Right renal pelvis (tissue), 4 donors: ENCODE measurements at regions not wholly inside any gene's neighbourhood (a gene's known extent, or its start where the extent isn't known, plus 50 kb on each side); places are given as distances from the start of the nearest gene placed in this dataset.
"Not testable (repeated sequence)": the region's sequence is repeated elsewhere in the genome, so short reads cannot be mapped to it uniquely, and the experiment has no call there.

Experiments
- DNase-seq, 4 donors: peaks; one replicate each; pipeline ENCODE4 v3.0.0-alpha.2; 2013; ENCODE audit warnings: low read depth in 4 of 4, low spot score in 3 of 4, missing footprints in 1 of 4

- no peak for DNase-seq
Measured at GRCh38 chr3:28019740-28020139, 221.7 kb upstream of the CMC1 start.

DNA sequence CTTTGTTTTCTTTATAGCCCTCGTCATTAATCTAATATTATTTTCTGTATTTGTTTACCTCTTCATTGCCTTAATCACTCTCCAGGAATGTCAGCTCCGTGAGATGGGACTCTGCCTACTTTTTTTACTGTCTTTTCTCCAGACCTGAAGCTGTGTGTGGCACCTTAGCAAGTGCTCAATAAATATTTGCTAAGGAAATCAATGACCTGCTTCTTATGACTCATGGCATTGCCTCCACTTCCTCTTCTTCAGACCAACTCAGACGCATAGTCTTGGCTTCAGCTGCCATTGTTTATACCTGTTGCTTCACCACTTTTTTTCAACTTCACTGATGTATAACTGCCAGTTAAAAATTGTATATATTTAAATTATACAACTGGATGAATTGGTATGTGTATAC is 218.5 kb upstream of the CMC1 start:
- no peak for DNase-seq

DNA sequence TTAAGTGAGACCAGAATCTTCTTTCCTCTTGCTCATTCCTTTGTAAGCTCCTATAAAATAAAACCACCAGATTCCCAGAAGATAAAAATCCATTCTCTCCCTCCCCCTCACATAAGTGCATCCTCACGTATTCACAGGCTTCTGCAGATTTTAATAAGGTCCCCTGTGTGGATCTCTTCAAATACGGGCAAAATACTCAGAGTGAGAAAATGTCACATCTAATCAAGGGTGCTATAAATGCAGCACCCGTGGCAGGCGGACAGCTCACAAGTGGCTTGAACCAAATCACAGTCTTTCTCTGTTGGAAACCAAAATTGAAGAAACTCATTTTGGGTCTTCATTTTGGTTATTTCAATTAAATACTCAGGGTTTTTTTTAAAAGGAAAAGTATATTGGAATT is 212.9 kb upstream of the CMC1 start:
- no peak for DNase-seq

GRCh38 chr3:28033059-28033784 is 208.2 kb upstream of the CMC1 start:
- DNase-seq, result no peak

DNA sequence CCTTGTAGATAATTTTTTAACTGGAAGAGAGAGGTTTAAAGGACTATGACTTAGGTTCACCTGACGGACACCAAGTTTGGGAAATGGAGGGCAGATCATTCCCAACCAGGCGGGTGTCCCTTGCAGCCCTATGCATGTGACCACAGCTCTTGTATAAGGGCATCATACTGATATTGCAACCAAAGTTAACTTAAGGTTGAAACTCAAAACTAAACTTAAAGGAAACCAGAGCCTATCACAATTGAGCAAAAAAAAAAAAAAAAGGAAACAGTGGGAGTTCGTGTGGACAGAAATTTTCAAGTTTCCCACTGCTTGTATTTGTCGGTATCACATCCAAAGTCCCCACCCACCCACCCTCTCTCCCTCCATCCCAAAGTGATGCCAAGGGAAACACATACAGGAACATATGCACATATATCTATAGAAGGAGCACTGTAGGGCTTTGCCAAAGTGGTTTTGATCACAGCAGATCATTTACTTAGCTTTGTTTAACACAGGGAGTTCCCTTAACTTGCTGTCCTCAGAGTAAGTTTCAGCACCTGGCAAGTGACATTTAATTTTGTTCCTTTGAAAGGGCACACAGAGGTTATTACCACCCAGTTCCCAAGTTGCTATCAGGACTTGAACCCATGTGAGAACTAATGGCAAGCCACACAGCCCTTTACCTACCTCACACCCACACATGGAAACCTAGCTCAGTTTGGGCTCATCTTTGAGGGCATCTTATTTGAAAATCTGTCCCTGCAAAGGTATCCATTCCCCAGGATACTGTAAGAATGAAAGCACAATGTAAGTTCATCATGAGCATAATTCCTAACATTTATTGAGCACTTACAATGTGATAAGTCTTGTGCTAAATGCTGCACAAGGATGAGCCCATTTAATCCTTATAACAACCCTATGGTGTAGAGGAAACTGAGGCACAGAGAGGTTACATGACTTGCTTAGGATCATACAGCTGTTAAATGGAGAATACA is 204.5 kb upstream of the CMC1 start:
- no peak for DNase-seq

DNA sequence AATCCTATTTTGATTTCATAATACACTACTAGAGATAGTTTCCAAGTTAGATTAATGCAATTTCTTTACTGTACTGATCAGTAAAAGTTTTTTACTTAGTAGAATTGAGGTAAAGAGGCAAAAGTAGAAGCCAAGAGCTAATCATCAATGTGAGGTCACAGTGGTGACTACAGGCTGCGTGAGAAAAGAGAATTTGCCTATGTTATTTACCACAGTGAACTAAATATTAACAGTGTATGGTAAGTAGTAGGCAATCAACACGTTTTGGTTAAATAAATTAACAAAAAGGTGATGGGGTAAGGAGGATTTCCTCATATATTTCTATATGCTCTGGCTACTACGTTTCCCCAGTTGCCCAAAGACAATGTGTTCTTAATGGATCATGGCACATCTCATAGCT is 202.2 kb upstream of the CMC1 start:
- no peak for DNase-seq

GRCh38 chr3:28039829-28040228 is 201.6 kb upstream of the CMC1 start:
- DNase-seq, result no peak

- no peak for DNase-seq
Measured at GRCh38 chr3:28042095-28042635, 199.3 kb upstream of the CMC1 start.

DNA sequence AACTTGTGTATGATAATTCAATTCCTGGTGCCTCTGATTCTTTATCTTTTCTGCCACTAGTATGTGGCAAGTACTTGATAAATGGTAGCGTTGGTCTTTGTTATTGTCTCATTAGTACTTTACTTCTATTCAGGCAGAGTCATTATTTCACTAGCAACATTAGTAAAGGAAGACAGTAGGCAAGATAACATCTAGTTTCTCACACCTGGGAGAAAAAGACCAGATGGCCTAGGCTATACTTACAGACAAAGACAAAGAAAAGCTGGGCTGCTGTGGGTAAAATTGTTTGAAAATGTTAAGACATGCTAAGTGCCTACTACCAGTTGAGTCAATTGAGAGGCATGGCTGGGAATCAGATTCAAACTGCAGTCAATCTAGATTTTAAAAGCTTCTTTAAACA is 198.7 kb upstream of the CMC1 start:
- no peak for DNase-seq

- DNase-seq, result no peak
Measured at GRCh38 chr3:28050120-28050519, 191.3 kb upstream of the CMC1 start.

GRCh38 chr3:28050885-28051284 is 190.5 kb upstream of the CMC1 start:
- DNase-seq, result no peak

GRCh38 chr3:28053759-28054158 is 187.7 kb upstream of the CMC1 start:
- DNase-seq, result no peak

GRCh38 chr3:28056806-28057205 is 184.6 kb upstream of the CMC1 start:
- DNase-seq, result no peak

GRCh38 chr3:28057539-28057938 is 183.9 kb upstream of the CMC1 start:
- DNase-seq, result no peak

DNA sequence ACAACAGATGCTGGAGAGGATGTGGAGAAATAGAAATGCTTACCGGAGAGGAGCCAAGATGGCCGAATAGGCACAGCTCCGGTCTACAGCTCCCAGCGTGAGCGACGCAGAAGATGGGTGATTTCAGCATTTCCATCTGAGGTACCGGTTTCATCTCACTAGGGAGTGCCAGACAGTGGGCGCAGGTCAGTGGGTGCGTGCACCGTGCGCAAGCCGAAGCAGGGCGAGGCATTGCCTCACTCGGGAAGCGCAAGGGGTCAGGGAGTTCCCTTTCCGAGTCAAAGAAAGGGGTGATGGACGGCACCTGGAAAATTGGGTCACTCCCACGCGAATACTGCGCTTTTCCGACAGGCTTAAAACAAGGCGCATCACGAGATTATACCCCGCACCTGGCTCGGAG is 182.2 kb upstream of the CMC1 start:
- DNase-seq, result not testable (repeated sequence)

GRCh38 chr3:28066020-28066419 is 175.4 kb upstream of the CMC1 start:
- DNase-seq, result no peak

GRCh38 chr3:28067014-28067413 is 174.4 kb upstream of the CMC1 start:
- DNase-seq, result no peak

DNA sequence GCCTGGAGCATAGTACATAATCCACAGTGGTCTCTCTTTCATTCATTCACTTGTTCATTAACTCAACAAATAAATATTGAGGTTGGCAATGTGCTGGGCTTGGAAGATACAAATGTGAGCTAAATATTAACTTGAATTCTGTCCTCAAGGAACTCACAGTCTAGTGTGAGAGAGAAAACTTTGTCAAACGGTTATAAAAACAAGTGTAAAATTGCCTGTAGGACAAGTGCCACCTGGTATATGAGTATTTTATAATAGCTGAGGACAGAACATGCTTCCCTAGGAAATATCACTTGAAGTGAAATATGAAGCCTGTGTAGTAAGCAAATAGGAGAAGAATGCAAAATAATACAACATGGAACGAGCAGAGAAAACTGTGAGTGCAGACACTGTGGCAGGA is 173.1 kb upstream of the CMC1 start:
- DNase-seq, result no peak

- DNase-seq, result no peak
Measured at GRCh38 chr3:28069438-28069837, 172.0 kb upstream of the CMC1 start.

DNA sequence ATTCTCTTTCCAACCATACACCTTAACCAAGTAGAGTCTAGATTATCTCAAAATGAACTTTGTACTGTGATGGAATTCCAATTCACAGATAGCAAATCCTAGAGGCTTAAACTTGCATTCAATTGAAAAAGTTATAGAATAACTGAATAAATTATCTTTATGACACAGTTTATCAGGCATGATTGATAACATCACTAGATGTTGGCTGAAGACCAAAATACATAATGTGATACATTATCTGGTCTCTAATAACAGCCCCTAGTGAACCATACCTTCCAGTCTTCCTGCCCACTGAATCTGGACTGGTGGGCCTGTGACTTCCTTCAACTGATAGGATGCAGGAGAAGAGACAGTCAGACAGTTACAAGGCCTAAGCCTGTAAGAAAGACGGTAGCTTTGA is 165.2 kb upstream of the CMC1 start:
- no peak for DNase-seq

GRCh38 chr3:28077572-28077971 is 163.8 kb upstream of the CMC1 start:
- DNase-seq, result no peak

DNA sequence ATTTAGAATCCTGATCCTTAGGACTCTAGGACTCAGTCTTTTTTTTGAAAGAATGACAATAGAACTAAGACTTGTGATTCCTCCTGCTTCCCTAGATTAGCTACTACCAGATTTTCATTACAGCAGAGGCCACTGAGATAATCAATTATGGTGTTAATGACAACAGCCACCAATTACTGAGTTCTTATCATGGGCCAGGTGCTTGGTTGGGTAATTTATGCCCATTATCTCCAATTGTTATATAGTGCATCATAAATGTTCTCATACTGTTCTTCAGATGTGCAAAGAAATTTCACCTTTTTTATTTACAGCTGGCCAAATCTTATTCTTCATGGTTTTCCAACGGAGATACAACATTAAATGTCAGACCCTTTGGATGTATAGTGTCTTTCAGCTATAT is 162.9 kb upstream of the CMC1 start:
- no peak for DNase-seq
